Adrenal gland (tissue), 9 donors: ENCODE measurements at regions not wholly inside any gene's neighbourhood (a gene's known extent, or its start where the extent isn't known, plus 50 kb on each side); places are given as distances from the start of the nearest gene placed in this dataset.

Source experiments
- DNase-seq, 7 donors: peaks; one replicate each; pipeline ENCODE4 v3.0.0-alpha.2; 2019 to 2020
- H3K27ac ChIP-seq, 5 donors: fragments of 200-600 bp; sonication (generic) in 4 of 5; 1 replicate in 3 of 5; 2 replicates in 2 of 5; pipeline versions ENCODE4 v1.5.1 to v1.8.0; 2016 to 2020; ENCODE audit warnings: mild to moderate bottlenecking in 1 of 5
- H3K27me3 ChIP-seq: fragments of 200-600 bp; 2 replicates; pipeline ENCODE4 v1.8.0; 2021
- H3K36me3 ChIP-seq, 2 donors: fragments of 200-600 bp; replicated peaks in 1 of 2; 1 replicate in 1 of 2; 2 replicates in 1 of 2; pipeline versions ENCODE4 v1.5.1 to v1.8.0; 2018 to 2022
- H3K4me1 ChIP-seq, 2 donors: fragments of 200-600 bp; replicated peaks in 1 of 2; 1 replicate in 1 of 2; 2 replicates in 1 of 2; pipeline versions ENCODE4 v1.5.1 to v1.8.0; 2018 to 2021
- H3K4me3 ChIP-seq, 4 donors: fragments of 200-600 bp; sonication (generic) in 3 of 4; one replicate each; pipeline ENCODE4 v1.5.1; 2016 to 2018
- H3K9me3 ChIP-seq, 3 donors: fragments of 200-600 bp; sonication (generic) in 1 of 3; replicated peaks in 1 of 3; 1 replicate in 2 of 3; 2 replicates in 1 of 3; pipeline versions ENCODE4 v1.5.1 to v1.8.0; 2016 to 2021
- CTCF ChIP-seq, 6 experiments: fragments of 450-650 bp in 4 of 6; fragments of 200-600 bp in 2 of 6; sonication (generic) in 1 of 6; IDR thresholded peaks; 1 replicate in 5 of 6; 2 replicates in 1 of 6; pipeline versions ENCODE4 v1.5.1 to v1.8.0; 2016 to 2021; ENCODE audit warnings: antibody characterized with exemption in 6 of 6, mild to moderate bottlenecking in 2 of 6, moderate library complexity in 1 of 6
- POLR2A ChIP-seq, 2 donors: fragments of 450-650 bp; IDR thresholded peaks; one replicate each; pipeline ENCODE4 v1.6.1; 2017; ENCODE audit warnings: antibody characterized with exemption in 2 of 2, mild to moderate bottlenecking in 2 of 2, moderate library complexity in 1 of 2
- WGBS, 4 donors: extraction: QIAGEN DNeasy Blood & Tissue Kit in 2 of 4; methylation state at CpG; one replicate each; pipeline versions ENCODE4 v1.1.5 to v1.1.7; 2013 to 2017; 5-methylcytosine and 5-hydroxymethylcytosine counted together
- intact Hi-C, 2 donors: fragments of 100-400 bp; cut with DNase I; formaldehyde crosslinking; loops; one replicate each; pipeline versions ENCODE4 v1.14.1 to v1.15.0; 2022 to 2023
- donor health status: healthy with polysubstance abuse.
- donor health status: Bipolar disorder and iron deficiency.
- donor health status: DM: yes; HTN: yes; CAD: no.
- donor health status: DM: no; HTN: no; CAD: no.
- donor health status: DM: no; HTN: no; CAD: no.

DNA sequence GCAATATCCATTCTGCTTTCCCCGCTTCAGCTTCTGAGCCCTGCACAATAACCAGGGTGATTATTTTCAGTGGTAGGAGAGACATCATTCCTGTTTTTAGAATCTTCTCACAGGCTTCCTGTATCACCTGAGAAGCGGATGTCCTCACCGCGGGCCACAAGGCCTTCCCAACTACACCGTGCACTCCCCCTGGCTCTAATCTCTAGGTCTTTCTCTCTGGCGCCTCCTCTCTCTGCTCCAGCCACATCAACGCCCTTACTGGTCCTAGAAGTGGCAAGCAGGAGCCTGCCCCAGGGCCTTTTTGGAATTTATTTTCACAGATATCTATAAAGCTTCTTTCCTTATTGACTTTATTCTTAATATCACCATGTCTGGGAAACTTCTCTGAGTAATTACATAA is 675.2 kb upstream of the FRG1 start:
- no peaks in the 10 kb centered on the region for H3K4me1 ChIP-seq
- WGBS, 4 donors = 85 to 93% (median 87%) methylated on average over 7 of the region's 7 CpGs
- no peak for TF ChIP-seq CTCF (IDR thresholded peaks at IDR 0.05)
- H3K27me3 ChIP-seq = no peaks in the 10 kb centered on the region
- intact Hi-C loops = no loop called here
- no peak overlapping the region for H3K4me3 ChIP-seq
- no peak overlapping the region for H3K27ac ChIP-seq
- H3K36me3 ChIP-seq = no peaks in the 10 kb centered on the region
- no peak for DNase-seq
- H3K9me3 ChIP-seq = no peaks in the 10 kb centered on the region

- 76 to 83% (median 79%) methylated on average over 3 of the region's 3 CpGs for WGBS, 4 donors
- Histone ChIP-seq H3K27ac (no peak overlapping the region), H3K4me1 (no peaks in the 10 kb centered on the region), H3K36me3 (no peaks in the 10 kb centered on the region), H3K4me3 (no peak overlapping the region), H3K9me3 (no peaks in the 10 kb centered on the region), H3K27me3 (no peaks in the 10 kb centered on the region)
- DNase-seq = no peak
- intact Hi-C loops = no loop called here
- TF ChIP-seq POLR2A (IDR thresholded peaks at IDR 0.05) (no peak), CTCF (IDR thresholded peaks at IDR 0.05) (no peak)
Observed at GRCh38 chr4:189267312-189267965, 673.2 kb upstream of the FRG1 start.

DNA sequence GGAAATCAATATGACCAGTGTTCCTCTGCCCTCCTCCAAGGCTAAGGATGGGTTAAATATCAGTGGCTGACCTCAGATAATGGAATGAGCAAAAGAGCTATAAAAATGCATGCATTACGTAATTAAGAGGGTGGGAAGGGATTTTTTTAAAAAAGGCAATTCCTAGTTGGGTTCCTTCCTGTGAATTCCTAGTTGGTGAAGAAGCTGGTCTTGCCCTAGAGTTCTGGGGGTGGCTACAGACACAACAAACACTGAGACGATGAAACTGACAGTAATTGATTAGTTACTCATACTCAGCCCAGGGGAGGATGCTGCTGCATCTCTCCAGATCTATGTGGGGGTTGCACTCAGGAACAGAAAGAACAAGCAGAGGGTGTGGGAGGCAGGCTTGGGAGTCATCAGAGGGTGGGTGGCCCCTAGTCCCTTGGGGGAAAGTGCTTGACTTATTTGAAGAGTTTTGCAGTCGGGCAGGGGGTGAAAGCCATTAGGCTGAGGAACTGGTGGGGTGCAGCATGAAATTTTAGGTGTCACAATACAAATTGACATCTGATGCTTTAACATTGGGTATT is 662.0 kb upstream of the FRG1 start:
- H3K4me3 ChIP-seq = no peak overlapping the region
- H3K27ac ChIP-seq = no peak overlapping the region
- H3K4me1 ChIP-seq = no peaks in the 10 kb centered on the region
- intact Hi-C loops = no loop called here
- H3K27me3 ChIP-seq = no peaks in the 10 kb centered on the region
- no peak for DNase-seq
- 25 to 39% (median 35%) methylated on average over 3 of the region's 3 CpGs for WGBS, 4 donors
- H3K9me3 ChIP-seq = no peaks in the 10 kb centered on the region
- TF ChIP-seq POLR2A (IDR thresholded peaks at IDR 0.05) (no peak), CTCF (IDR thresholded peaks at IDR 0.05) (no peak)
- no peaks in the 10 kb centered on the region for H3K36me3 ChIP-seq

GRCh38 chr4:189279188-189279587 is 661.5 kb upstream of the FRG1 start:
- H3K4me1 ChIP-seq = no peaks in the 10 kb centered on the region
- intact Hi-C loops = no loop called here
- H3K9me3 ChIP-seq = no peaks in the 10 kb centered on the region
- TF ChIP-seq POLR2A (IDR thresholded peaks at IDR 0.05) (no peak), CTCF (IDR thresholded peaks at IDR 0.05) (no peak)
- H3K27me3 ChIP-seq = no peaks in the 10 kb centered on the region
- H3K4me3 ChIP-seq = no peak overlapping the region
- H3K27ac ChIP-seq = no peak overlapping the region
- DNase-seq = no peak
- H3K36me3 ChIP-seq = no peaks in the 10 kb centered on the region
- 84 to 88% (median 86%) methylated on average over 10 to 11 of the region's 11 CpGs for WGBS, 4 donors
